ENCODE measurements at regions not wholly inside any gene's neighbourhood (a gene's known extent, or its start where the extent isn't known, plus 50 kb on each side); places are given as distances from the start of the nearest gene placed in this dataset.
"Not testable (repeated sequence)": the region's sequence is repeated elsewhere in the genome, so short reads cannot be mapped to it uniquely, and the experiment has no call there.

GRCh38 chr5:12193536-12193935 lies 289.3 kb upstream of the CTNND2 start:
- no peak for DNase-seq
- Histone ChIP-seq H3K36me3 (no peaks in the 10 kb centered on the region), H3K4me3 (no peak overlapping the region), H3K9me3 (no peaks in the 10 kb centered on the region), H3K27me3 (no peaks in the 10 kb centered on the region; the same call in 1 of the 2 replicates)

- no peaks in the 10 kb centered on the region for H3K36me3 ChIP-seq
- no peak for DNase-seq
- H3K4me3 ChIP-seq: no peak overlapping the region
- no peaks in the 10 kb centered on the region for H3K9me3 ChIP-seq
- no peaks in the 10 kb centered on the region for H3K27me3 ChIP-seq
Measured at GRCh38 chr5:12183003-12183402, 278.8 kb upstream of the CTNND2 start.

- Histone ChIP-seq H3K27me3 (no peaks in the 10 kb centered on the region), H3K9me3 (no peaks in the 10 kb centered on the region), H3K36me3 (no peaks in the 10 kb centered on the region), H3K4me3 (no peak overlapping the region)
- DNase-seq: no peak
Measured at GRCh38 chr5:12177851-12178250, 273.6 kb upstream of the CTNND2 start.

- DNase-seq: no peak
- no peaks in the 10 kb centered on the region for H3K36me3 ChIP-seq
Measured at GRCh38 chr5:12177225-12177624, 273.0 kb upstream of the CTNND2 start.

GRCh38 chr5:12175914-12176585 lies 271.8 kb upstream of the CTNND2 start:
- Histone ChIP-seq H3K4me3 (no peak overlapping the region), H3K27me3 (no peaks in the 10 kb centered on the region), H3K36me3 (no peaks in the 10 kb centered on the region), H3K9me3 (no peaks in the 10 kb centered on the region)
- DNase-seq: no peak

More at GRCh38 chr5:12177225-12177624, 273.0 kb upstream of the CTNND2 start:
- Histone ChIP-seq H3K27me3 (no peaks in the 10 kb centered on the region), H3K4me3 (no peak overlapping the region), H3K9me3 (no peaks in the 10 kb centered on the region)

GRCh38 chr5:12174734-12175133 lies 270.5 kb upstream of the CTNND2 start:
- no peak overlapping the region for H3K4me3 ChIP-seq
- no peaks in the 10 kb centered on the region for H3K9me3 ChIP-seq
- H3K36me3 ChIP-seq: no peaks in the 10 kb centered on the region
- H3K27me3 ChIP-seq: no peaks in the 10 kb centered on the region
- DNase-seq: no peak

GRCh38 chr5:12169536-12169935 lies 265.3 kb upstream of the CTNND2 start:
- Histone ChIP-seq H3K4me3 (no peak overlapping the region), H3K36me3 (no peaks in the 10 kb centered on the region), H3K27me3 (no peaks in the 10 kb centered on the region), H3K9me3 (no peaks in the 10 kb centered on the region)
- no peak for DNase-seq

GRCh38 chr5:12162863-12163262 lies 258.6 kb upstream of the CTNND2 start:
- Histone ChIP-seq H3K36me3 (no peaks in the 10 kb centered on the region), H3K27me3 (no peaks in the 10 kb centered on the region), H3K4me3 (no peak overlapping the region), H3K9me3 (no peaks in the 10 kb centered on the region)
- DNase-seq: no peak

DNA sequence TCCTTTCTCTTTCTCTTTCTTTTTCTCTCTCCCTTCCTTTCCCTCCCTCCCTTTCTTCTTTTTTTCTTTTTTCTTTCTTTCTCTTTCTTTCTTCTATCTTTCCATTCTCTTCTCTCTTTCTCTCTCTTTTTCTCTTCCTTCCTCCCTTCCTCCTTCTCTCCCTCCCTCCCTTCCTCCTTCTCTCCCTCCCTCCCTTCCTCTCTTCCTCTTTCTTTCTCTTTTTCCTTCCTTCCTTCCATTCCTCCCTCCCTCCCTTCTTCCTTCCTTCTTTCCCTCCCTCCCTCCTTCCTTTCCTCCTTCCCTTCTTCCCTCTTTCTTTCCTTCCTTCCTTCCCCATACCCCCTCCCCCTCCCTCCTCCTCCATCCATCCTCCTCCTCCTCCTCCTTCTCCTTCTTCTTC lies 243.3 kb upstream of the CTNND2 start:
- DNase-seq: no peak
- Histone ChIP-seq H3K9me3 (no peaks in the 10 kb centered on the region), H3K4me3 (no peak overlapping the region), H3K36me3 (no peaks in the 10 kb centered on the region), H3K27me3 (no peaks in the 10 kb centered on the region)

DNA sequence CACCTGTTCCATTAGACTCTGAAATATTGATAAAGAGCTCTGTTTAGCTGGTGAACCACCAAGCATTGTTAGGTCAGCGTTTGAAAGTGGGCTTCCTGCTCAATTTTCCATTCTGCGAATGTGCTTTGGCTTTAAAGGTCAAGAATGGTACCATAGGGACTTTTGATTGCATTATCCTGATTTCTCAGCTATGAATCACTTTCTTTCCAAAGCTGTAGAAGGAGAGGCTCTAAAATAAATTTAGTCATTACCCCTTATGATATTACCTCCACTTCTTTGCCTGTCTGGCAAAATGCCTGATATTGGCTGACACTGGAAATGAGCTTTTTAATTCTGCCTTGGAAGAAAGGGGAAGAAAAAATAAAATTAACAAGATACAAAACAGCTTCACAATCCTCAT lies 237.2 kb upstream of the CTNND2 start:
- Histone ChIP-seq H3K4me3 (no peak overlapping the region), H3K9me3 (no peaks in the 10 kb centered on the region), H3K27me3 (no peaks in the 10 kb centered on the region), H3K36me3 (no peaks in the 10 kb centered on the region)
- no peak for DNase-seq

DNA sequence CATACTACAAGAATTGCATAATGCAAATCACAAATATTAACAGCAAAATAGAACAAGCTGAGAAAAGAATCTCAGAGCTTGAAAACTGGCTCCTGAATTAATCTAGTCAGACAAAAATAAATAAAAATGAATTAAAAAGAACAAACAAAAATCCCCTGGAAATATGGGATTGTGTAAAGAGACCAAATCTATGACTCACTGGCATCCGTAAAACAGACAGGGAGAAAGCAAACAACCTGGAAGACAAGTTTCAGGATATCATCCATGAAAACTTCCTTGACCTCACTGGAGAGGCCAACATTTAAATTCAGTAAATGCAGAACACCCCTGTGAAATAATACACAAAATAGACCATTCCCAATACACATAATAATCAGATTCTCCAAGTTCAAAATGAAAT lies 229.3 kb upstream of the CTNND2 start:
- no peaks in the 10 kb centered on the region for H3K27me3 ChIP-seq
- no peaks in the 10 kb centered on the region; the same call in 1 of the 2 replicates for H3K9me3 ChIP-seq
- no peak for DNase-seq
- no peaks in the 10 kb centered on the region for H3K36me3 ChIP-seq
- no peak overlapping the region for H3K4me3 ChIP-seq

DNA sequence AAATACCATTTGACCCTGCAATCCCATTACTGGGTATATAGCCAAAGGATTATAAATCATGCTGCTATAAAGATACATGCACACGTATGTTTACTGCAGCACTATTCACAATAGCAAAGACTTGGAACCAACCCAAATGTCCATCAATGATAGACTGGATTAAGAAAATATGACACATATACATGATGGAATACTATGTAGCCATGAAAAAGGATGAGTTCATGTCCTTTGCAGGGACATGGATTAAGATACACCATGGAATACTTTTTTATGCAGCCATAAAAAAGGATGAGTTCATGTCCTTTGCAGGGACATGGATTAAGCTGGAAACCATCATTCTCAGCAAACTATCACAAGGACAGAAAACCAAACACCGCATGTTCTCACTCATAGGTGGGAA lies 226.8 kb upstream of the CTNND2 start:
- not testable (repeated sequence) for DNase-seq, H3K27me3 ChIP-seq, H3K36me3 ChIP-seq, H3K9me3 ChIP-seq, H3K4me3 ChIP-seq

GRCh38 chr5:12125895-12126294 lies 221.6 kb upstream of the CTNND2 start:
- H3K4me3 ChIP-seq: no peak overlapping the region
- DNase-seq: no peak
- H3K27me3 ChIP-seq: no peaks in the 10 kb centered on the region
- no peaks in the 10 kb centered on the region for H3K36me3 ChIP-seq
- H3K9me3 ChIP-seq: no peaks in the 10 kb centered on the region

DNA sequence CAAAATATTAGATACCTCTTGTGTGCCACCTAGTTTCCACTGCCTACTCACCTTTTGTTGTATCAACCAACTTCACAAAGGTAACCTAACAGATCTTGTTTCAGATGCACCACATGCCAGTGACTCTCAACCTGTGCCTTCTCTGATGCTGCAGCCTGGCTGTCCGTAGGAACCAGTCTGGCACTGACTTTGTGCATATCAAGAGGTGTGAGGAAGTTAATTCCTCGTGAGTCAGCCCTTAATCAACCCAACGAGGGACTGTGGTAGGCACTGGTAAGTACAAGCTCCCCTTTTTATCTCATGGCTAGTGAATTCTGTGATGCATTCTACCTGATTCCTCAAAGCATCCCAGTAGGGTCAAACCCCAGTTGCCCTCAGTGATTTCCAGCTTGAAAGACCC lies 215.4 kb upstream of the CTNND2 start:
- Histone ChIP-seq H3K9me3 (no peaks in the 10 kb centered on the region), H3K36me3 (no peaks in the 10 kb centered on the region), H3K4me3 (no peak overlapping the region), H3K27me3 (no peaks in the 10 kb centered on the region)
- no peak for DNase-seq

DNA sequence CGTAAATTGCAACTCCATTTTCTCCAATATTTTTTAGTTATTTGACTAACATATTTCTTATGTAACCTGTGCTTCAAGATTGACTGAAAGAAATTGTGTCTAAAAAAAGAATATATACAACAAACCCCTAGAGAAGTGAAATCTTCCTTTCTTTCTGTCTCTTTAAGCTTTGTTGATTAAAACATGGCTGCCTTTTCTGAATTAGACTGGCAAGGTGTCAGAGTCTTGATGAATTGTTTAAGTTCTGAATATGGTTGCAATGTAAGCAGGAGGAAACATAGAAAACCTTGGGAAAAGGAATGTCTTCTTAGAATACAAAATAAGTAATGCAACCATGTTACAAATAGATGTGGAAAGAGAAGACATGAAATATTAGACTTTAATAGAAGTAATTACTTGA lies 209.8 kb upstream of the CTNND2 start:
- no peak overlapping the region for H3K4me3 ChIP-seq

DNA sequence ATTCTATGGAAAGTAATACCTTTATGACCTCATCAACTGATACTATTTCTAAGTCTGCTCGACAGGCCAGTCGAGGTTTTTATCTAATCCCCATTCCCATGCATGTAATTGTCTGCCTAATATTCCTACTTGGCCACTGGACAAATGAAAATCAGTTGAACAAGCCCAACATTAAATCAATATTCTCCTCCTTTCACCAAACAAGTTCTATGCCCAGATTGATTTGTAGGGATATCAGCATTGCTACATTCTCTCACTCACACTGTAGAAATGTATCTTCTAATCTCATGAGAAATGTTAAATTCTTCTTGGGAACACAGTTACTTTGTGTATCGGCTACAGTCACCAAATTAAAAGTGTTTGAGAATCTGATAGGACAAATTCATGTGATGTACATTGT lies 208.8 kb upstream of the CTNND2 start:
- DNase-seq: no peak
- Histone ChIP-seq H3K27me3 (no peaks in the 10 kb centered on the region), H3K4me3 (no peak overlapping the region), H3K36me3 (no peaks in the 10 kb centered on the region), H3K9me3 (no peaks in the 10 kb centered on the region)

More for the DNA sequence above, 209.8 kb upstream of the CTNND2 start:
- Histone ChIP-seq H3K27me3 (no peaks in the 10 kb centered on the region), H3K9me3 (no peaks in the 10 kb centered on the region), H3K36me3 (no peaks in the 10 kb centered on the region)
- DNase-seq: no peak

DNA sequence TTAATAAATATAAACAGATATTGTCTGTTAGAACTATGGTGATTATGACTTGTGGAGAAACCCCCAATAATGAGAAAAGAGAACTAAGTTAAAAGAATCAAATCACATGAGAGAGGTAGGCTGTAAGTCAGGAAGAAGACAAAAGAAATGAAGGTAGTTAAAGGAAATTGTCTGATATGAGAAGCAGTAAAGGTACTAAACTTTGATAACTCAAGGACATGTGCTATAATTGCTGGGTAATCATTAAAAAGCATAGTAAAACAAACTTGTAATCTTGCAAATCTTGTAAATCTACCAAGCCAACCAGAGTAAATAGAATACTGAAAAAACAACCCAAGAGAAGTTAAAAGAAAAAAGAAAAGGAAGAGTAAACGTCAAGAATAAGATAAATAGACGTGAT lies 207.0 kb upstream of the CTNND2 start:
- no peak for DNase-seq
- H3K9me3 ChIP-seq: no peaks in the 10 kb centered on the region
- H3K27me3 ChIP-seq: no peaks in the 10 kb centered on the region
- no peak overlapping the region for H3K4me3 ChIP-seq
- H3K36me3 ChIP-seq: no peaks in the 10 kb centered on the region

- DNase-seq: no peak
- Histone ChIP-seq H3K36me3 (no peaks in the 10 kb centered on the region), H3K4me3 (no peak overlapping the region), H3K27me3 (no peaks in the 10 kb centered on the region), H3K9me3 (no peaks in the 10 kb centered on the region)
Measured at GRCh38 chr5:12110629-12111028, 206.4 kb upstream of the CTNND2 start.
